ENCODE measurements at regions not wholly inside any gene's neighbourhood (a gene's known extent, or its start where the extent isn't known, plus 50 kb on each side); places are given as distances from the start of the nearest gene placed in this dataset.

GRCh38 chr21:28608646-28609045 lies 384.0 kb downstream of the LTN1 start:
- Histone ChIP-seq H2AFZ (ENCODE audit: low read length) (peak overlapping the region; percentile 71), H3K27ac (ENCODE audit: low read depth, low read length) (no peak overlapping the region)
- no peak for TF ChIP-seq CTCF (IDR thresholded peaks at IDR 0.05; ENCODE audit: extremely low read depth, low read depth, low read length)

DNA sequence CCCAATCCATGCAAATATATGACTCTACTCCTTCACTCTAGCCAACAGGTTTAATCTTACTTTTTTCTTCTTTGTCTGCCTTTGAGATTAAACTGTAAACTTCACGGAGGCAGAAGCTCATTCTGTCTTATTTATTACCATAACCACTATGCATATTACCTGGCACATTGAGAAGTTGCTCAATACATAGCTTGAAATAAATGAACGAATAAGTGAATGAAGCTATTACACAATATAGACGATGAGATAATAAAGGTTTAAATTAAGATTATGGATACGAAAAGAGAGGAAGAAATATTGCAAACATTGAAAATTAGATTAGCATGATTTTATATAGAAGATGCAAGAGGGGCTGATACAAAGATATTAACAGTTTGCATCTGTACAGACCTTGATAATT lies 385.1 kb downstream of the LTN1 start:
- Histone ChIP-seq H2AFZ (ENCODE audit: low read length) (no peak overlapping the region), H3K9me3 (ENCODE audit: low read depth, low read length) (no peaks in the 10 kb centered on the region), H3K4me2 (ENCODE audit: insufficient read depth, low read length) (no peak overlapping the region), H3K27ac (ENCODE audit: low read depth, low read length) (no peak overlapping the region), H3K27me3 (ENCODE audit: insufficient read depth, low read length) (no peaks in the 10 kb centered on the region), H3K79me2 (ENCODE audit: insufficient read depth, low read length) (no peaks in the 10 kb centered on the region), H3K4me3 (ENCODE audit: insufficient read depth, low read length) (no peak overlapping the region), H4K20me1 (ENCODE audit: insufficient read depth, low read length) (no peaks in the 10 kb centered on the region), H3K4me1 (ENCODE audit: insufficient read depth, low read length) (peaks cover 8% of the 10 kb centered on the region), H3K36me3 (ENCODE audit: insufficient read depth, low read length) (no peaks in the 10 kb centered on the region)
- DNase-seq (ENCODE audit: insufficient read length, low spot score, missing footprints), result no peak
- TF ChIP-seq CTCF (IDR thresholded peaks at IDR 0.05; ENCODE audit: extremely low read depth, low read depth, low read length), result no peak

More at GRCh38 chr21:28608646-28609045, 384.0 kb downstream of the LTN1 start:
- Histone ChIP-seq H3K4me1 (ENCODE audit: insufficient read depth, low read length) (peaks cover 8% of the 10 kb centered on the region), H3K27me3 (ENCODE audit: insufficient read depth, low read length) (no peaks in the 10 kb centered on the region), H3K79me2 (ENCODE audit: insufficient read depth, low read length) (no peaks in the 10 kb centered on the region), H3K4me3 (ENCODE audit: insufficient read depth, low read length) (no peak overlapping the region), H4K20me1 (ENCODE audit: insufficient read depth, low read length) (no peaks in the 10 kb centered on the region), H3K36me3 (ENCODE audit: insufficient read depth, low read length) (no peaks in the 10 kb centered on the region), H3K9me3 (ENCODE audit: low read depth, low read length) (no peaks in the 10 kb centered on the region), H3K4me2 (ENCODE audit: insufficient read depth, low read length) (no peak overlapping the region)
- DNase-seq (ENCODE audit: insufficient read length, low spot score, missing footprints), result peak; percentile 67

- no peak overlapping the region for H2AFZ ChIP-seq (ENCODE audit: low read length)
- no peaks in the 10 kb centered on the region for H3K36me3 ChIP-seq (ENCODE audit: insufficient read depth, low read length)
- DNase-seq (ENCODE audit: insufficient read length, low spot score, missing footprints), result no peak
- H4K20me1 ChIP-seq (ENCODE audit: insufficient read depth, low read length), result no peaks in the 10 kb centered on the region
- H3K9me3 ChIP-seq (ENCODE audit: low read depth, low read length), result no peaks in the 10 kb centered on the region
- no peak for TF ChIP-seq CTCF (IDR thresholded peaks at IDR 0.05; ENCODE audit: extremely low read depth, low read depth, low read length)
- peaks cover 12% of the 10 kb centered on the region for H3K4me1 ChIP-seq (ENCODE audit: insufficient read depth, low read length)
- no peak overlapping the region for H3K4me3 ChIP-seq (ENCODE audit: insufficient read depth, low read length)
- H3K79me2 ChIP-seq (ENCODE audit: insufficient read depth, low read length), result no peaks in the 10 kb centered on the region
- H3K27ac ChIP-seq (ENCODE audit: low read depth, low read length), result no peak overlapping the region
- H3K27me3 ChIP-seq (ENCODE audit: insufficient read depth, low read length), result no peaks in the 10 kb centered on the region
- H3K4me2 ChIP-seq (ENCODE audit: insufficient read depth, low read length), result no peak overlapping the region
These were observed 387.6 kb downstream of the LTN1 start for GRCh38 chr21:28604946-28605537.

DNA sequence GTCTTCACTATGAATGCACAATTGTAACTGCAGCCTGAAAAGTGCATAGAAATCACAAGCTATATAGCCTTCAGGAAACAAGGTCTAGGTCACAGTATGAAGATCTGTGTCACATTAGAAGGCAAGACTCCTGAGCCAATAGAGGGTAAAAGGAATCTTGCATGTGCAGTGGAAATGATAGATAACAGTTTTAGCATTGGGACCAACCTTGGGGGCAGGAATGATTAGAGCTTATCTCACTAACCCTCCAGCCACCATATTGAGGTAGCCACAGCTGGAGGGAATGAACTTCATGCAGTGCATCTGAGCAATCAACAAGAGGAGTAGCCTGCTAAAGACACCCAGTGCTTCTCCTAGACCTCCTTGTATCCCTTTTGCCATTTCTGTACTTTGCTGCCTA lies 390.1 kb downstream of the LTN1 start:
- Histone ChIP-seq H3K27ac (ENCODE audit: low read depth, low read length) (no peak overlapping the region), H3K36me3 (ENCODE audit: insufficient read depth, low read length) (no peaks in the 10 kb centered on the region), H3K4me3 (ENCODE audit: insufficient read depth, low read length) (no peak overlapping the region), H3K27me3 (ENCODE audit: insufficient read depth, low read length) (no peaks in the 10 kb centered on the region), H3K79me2 (ENCODE audit: insufficient read depth, low read length) (no peaks in the 10 kb centered on the region), H4K20me1 (ENCODE audit: insufficient read depth, low read length) (no peaks in the 10 kb centered on the region), H2AFZ (ENCODE audit: low read length) (no peak overlapping the region), H3K4me1 (ENCODE audit: insufficient read depth, low read length) (peaks cover 4% of the 10 kb centered on the region), H3K4me2 (ENCODE audit: insufficient read depth, low read length) (no peak overlapping the region), H3K9me3 (ENCODE audit: low read depth, low read length) (no peaks in the 10 kb centered on the region)
- no peak for DNase-seq (ENCODE audit: insufficient read length, low spot score, missing footprints)
- no peak for TF ChIP-seq CTCF (IDR thresholded peaks at IDR 0.05; ENCODE audit: extremely low read depth, low read depth, low read length)

Data from osteoblast (primary cell).